Kasumi-1 (cell line): ENCODE measurements at regions not wholly inside any gene's neighbourhood (a gene's known extent, or its start where the extent isn't known, plus 50 kb on each side); places are given as distances from the start of the nearest gene placed in this dataset.
"Not testable (repeated sequence)": the region's sequence is repeated elsewhere in the genome, so short reads cannot be mapped to it uniquely, and the experiment has no call there.

Experiments used
- DNase-seq, 2 experiments: peaks; one replicate each; lab custom pipeline; 2025; lab: John Stamatoyannopoulos, UW

- DNase-seq: no peak
Observed at GRCh38 chr1:22332424-22332717, 119.3 kb upstream of the ZBTB40 start.

DNA sequence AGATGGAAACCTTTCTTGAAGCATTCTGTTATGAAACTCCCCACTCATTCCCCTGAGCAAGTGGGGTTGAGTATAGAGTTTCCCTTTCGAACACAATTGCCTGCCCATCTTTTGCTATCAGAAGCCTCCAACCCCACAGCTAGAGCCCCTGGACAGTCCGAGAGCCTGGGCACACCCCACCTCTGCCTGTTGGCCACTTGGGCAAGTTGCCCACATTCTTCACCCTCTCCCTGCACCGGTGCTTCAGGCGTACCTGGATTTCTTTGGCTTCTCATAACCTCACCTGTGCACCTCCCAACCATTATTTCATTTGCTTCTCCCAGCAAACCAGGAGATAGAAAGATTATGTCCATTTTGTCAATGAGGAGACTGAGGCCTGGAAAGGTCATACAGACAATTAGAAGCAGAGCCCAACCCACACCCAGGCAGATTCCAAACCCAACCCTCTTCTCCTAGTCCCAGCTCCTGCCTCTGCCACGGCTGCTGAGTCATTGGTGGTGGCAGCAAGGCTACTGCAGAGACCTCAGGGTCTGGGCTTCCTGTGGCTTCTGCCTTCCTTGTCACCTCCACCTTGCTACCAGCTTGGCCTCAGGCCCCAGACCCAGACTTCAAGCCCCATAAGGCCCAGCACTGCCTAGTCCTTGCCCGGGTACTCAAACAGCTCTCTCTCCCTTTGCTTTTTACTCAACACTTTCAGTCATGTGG lies 118.7 kb upstream of the ZBTB40 start:
- DNase-seq: no peak

- DNase-seq: no peak
Observed at GRCh38 chr1:22333516-22334121, 118.0 kb upstream of the ZBTB40 start.

- no peak for DNase-seq
Observed at GRCh38 chr1:22334860-22335550, 116.6 kb upstream of the ZBTB40 start.

GRCh38 chr1:22336274-22336673 lies 115.4 kb upstream of the ZBTB40 start:
- not testable (repeated sequence) for DNase-seq

- DNase-seq: not testable (repeated sequence)
Observed at GRCh38 chr1:22336696-22337545, 114.7 kb upstream of the ZBTB40 start.

DNA sequence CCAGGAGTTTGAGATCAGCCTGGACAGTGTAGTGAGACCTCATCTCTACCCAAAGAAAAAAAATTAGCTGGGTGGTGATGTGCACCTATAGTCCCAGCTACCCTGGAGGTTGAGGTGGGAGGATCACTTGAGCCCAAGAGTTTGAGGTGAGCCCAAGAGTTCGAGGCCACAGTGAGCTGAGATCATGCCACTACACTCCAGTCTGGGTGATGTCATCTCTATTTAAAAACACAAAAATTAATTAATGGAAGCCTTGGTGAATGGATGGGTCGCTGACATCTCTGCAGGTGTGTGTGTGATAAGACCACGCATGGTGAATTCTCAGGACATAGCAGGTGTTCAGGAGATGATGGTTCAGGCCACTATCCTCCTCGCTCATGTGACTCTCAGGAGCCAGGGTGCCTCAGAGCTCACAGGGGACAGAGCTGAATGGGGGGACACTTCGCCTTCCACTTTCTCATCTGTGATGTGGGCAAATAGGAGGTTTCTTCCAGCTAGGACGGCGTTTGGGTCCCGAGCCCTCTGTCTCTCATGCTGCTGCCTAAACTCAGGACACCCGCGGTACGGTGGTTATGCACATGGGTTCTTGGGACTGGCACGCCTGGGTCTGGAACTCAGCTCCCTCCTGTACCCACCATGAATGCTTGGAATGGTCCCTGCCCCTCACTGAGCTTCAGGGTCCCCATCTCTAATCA lies 113.4 kb upstream of the ZBTB40 start:
- no peak for DNase-seq

DNA sequence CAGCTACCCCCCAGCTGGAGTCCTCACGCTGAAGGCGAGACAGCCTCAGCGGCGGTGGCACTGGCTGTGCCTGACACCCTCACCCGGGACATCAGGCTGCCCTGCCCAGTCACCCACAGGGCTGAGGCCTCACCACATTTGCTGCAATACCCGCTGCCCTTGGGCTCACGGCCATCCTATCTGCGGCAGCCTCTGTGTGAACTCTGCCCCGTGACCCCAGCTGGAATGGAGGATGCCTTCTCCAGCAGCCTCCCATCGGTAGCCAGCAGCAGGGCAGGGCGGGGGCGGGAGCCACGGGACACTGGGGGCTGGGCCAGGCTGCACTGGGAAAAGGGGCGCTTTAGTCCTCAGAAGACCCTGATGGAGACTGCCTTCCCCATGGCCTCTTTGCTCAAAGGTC lies 112.4 kb upstream of the ZBTB40 start:
- no peak for DNase-seq

DNA sequence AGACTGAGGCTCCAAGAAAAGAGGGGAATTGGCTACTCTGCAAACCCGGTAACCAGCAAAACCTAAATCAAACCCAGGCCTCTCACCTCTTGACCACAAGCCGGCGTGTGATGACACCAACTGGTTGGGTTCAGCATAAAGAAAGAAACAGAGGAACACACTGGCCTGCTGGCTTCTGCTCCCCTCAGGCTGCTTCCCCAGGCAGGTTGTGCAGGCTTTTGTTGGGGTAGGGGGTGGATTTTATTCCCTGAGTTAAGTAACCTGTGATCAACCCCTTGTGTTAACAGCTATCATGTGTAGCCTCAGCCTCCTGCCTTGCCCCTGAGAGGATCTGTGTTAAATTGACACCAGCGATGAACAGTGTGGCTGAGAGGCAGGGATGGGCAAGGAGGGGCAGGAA lies 111.6 kb upstream of the ZBTB40 start:
- no peak for DNase-seq

DNA sequence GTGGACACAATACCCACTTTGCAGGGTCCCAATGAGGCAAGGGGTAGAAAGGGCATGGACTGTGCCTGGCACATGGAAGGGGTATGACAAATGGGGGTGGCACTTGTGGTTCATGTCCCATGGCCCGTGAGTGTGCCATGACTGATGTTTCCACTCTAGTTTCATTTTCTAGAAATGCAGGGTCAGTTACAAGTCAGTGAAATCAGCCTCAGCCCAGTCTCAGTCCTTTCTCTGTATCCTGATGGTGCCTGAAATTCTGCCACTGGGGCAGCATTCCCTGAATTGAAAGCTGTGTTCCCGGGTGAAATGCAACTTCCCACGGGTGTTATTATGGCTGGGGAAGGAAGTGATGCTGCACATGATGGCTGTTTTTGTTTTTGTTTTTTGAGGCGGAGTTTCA lies 110.8 kb upstream of the ZBTB40 start:
- no peak for DNase-seq

DNA sequence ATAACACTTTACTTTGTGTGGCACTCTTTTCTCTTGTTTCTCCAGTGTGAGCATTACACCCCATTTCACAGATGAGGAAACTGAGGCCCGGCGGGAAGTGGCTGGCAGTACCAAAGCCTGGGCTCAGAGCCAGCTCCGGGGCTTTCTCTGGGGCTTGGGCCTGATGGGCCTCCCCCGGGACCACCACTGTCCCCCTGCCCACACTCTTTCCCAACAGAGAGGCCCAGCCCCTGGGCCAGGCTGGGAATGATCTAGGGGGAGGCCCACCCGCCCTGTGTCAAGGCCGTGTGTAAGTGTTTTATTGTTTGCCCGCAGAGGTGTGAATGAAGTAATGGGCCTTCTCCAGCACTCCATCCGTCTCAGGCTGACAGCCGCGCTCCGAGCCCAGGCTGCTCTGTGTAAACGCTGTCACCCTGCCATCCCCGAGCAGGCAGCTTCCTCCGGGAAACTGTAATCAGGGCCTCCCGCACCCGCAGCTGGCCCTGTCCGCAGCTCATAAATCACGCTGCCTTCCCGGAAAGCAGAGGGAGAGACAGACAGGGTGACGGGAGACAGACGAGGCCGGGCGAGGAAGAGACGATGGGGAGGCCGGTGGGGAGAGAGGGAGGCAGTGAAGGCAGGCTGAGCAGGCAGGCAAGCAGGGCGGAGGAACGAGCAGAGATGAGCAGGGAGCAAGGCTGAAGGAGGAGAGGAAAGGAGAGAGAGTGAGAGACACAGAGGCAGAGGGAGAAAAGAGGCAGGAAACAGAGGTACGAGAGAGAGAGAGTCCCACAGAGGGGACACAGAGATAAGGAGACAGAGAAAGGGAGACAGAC lies 109.7 kb upstream of the ZBTB40 start:
- no peak for DNase-seq

GRCh38 chr1:22342734-22343191 lies 108.9 kb upstream of the ZBTB40 start:
- DNase-seq: no peak

- no peak for DNase-seq
Observed at GRCh38 chr1:22343456-22344328, 108.0 kb upstream of the ZBTB40 start.

DNA sequence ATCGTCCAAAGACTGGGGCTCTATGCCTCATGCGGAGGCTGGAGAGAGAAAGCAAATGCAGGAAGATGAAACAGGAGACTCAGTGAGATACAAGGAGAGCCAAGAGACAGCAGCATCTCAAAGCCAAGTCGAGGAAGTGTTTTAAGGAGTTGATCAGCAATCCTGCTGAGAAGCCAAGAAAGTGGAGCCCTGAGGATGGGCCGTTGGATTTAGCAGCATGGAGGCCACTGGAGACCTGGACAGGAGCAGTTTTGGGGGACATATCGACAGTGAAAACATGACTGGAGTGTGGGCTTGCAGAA lies 107.4 kb upstream of the ZBTB40 start:
- DNase-seq: no peak

GRCh38 chr1:22344851-22345560 lies 106.6 kb upstream of the ZBTB40 start:
- DNase-seq: no peak

DNA sequence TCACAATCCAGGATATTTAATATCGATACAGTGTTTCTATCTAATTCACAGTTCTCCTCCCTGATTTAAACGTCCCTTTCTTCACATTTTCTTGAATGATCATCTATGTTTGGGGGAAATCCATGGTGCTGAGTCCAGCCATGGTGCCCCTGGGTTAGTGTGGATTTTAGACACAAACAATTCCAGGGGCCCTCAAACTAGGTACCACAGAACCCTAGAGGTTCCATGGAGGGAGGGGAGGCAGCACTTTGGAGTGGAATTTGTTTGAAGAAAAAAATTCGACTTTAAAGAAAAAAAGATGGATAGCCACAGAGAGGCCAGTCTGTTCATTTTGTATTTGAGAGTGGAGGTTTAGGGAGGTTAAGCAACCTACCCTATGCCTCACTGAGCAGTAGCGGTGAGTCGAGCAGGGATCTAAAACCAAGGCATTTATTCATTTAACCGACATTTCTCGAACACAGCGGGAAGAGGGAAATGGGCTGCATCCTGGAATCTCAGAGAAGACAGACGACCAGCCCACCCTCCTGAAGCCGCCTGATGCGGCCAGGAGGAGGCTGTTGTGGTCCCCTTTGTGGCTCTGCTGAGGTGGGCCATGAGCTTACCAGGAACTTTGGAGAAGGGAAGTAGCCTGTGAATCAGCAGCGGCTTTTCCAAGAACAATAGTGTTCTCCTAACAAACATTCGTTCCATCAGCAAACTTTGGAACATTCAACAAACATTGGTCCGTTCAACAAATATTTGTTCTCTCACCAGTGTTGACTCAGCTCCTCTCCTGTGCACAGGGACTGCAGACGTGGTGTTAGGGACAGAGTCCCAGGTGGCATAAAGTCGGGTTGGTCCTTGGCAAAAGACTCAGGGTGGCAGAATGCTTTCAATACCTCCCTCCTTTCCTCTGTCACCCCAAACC lies 103.5 kb upstream of the ZBTB40 start:
- no peak for DNase-seq

DNA sequence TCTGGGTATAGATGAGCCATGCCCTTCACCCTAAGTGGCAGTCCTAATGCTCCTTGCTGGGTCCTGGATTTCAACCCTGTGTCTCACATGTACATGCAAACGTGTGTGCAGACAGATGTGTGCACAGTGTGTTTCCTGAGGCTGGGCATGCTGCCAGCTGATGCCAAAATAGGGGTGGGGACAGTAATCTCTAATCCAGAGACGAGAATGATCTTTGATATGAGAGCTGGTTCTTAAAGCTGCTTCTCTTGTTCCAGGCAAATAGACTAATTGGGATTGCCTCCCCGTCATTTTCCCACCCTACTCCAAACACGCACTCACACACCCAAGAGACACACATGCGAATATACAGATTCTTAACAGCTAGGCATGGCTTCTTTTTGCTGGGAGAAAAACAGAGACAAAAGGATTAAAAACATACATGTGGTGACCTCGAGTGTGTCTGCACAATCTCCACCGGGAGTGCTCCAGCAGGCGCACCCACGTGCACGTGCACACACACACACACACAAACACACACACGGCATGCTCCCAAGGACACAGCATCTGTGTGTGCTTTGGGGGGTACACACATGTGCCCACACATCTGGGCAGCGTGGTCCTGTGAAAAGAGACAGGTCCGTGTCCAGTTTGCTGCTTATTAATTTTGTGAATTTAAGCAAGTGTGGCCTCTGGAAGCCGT lies 102.1 kb upstream of the ZBTB40 start:
- DNase-seq: no peak
